ENCODE measurements at regions not wholly inside any gene's neighbourhood (a gene's known extent, or its start where the extent isn't known, plus 50 kb on each side); places are given as distances from the start of the nearest gene placed in this dataset.

GRCh38 chr14:71322655-71323250, 415.5 kb downstream of the PCNX1 start:
- TF ChIP-seq CTCF (conservative IDR thresholded peaks at IDR 0.05; ENCODE audit: low read depth, low read length) (peak; percentile 72), EZH2 (IDR thresholded peaks at IDR 0.05; ENCODE audit: low read length, unreplicated experiment) (no peak)
